Adrenal gland (tissue), 5 donors: ENCODE measurements at regions not wholly inside any gene's neighbourhood (a gene's known extent, or its start where the extent isn't known, plus 50 kb on each side); places are given as distances from the start of the nearest gene placed in this dataset.

Source experiments
- CTCF ChIP-seq, 6 experiments: fragments of 450-650 bp in 4 of 6; fragments of 200-600 bp in 2 of 6; sonication (generic) in 1 of 6; IDR thresholded peaks; 1 replicate in 5 of 6; 2 replicates in 1 of 6; pipeline versions ENCODE4 v1.5.1 to v1.8.0; 2016 to 2021; ENCODE audit warnings: antibody characterized with exemption in 6 of 6, mild to moderate bottlenecking in 2 of 6, moderate library complexity in 1 of 6
- POLR2A ChIP-seq, 2 donors: fragments of 450-650 bp; IDR thresholded peaks; one replicate each; pipeline ENCODE4 v1.6.1; 2017; ENCODE audit warnings: antibody characterized with exemption in 2 of 2, mild to moderate bottlenecking in 2 of 2, moderate library complexity in 1 of 2
- donor health status: DM: no; HTN: no; CAD: no.

- TF ChIP-seq CTCF (IDR thresholded peaks at IDR 0.05) (no peak), POLR2A (IDR thresholded peaks at IDR 0.05) (no peak)
Observed at GRCh38 chr12:65595016-65595560, 229.2 kb upstream of the HMGA2 start.
